Glomerular visceral epithelial cell (primary cell): ENCODE measurements at regions not wholly inside any gene's neighbourhood (a gene's known extent, or its start where the extent isn't known, plus 50 kb on each side); places are given as distances from the start of the nearest gene placed in this dataset.
"Not testable (repeated sequence)": the region's sequence is repeated elsewhere in the genome, so short reads cannot be mapped to it uniquely, and the experiment has no call there.

Experiments used
- DNase-seq: peaks from one replicate; pipeline ENCODE4 v3.0.0-alpha.2; 2016; ENCODE audit errors: extremely low spot score

DNA sequence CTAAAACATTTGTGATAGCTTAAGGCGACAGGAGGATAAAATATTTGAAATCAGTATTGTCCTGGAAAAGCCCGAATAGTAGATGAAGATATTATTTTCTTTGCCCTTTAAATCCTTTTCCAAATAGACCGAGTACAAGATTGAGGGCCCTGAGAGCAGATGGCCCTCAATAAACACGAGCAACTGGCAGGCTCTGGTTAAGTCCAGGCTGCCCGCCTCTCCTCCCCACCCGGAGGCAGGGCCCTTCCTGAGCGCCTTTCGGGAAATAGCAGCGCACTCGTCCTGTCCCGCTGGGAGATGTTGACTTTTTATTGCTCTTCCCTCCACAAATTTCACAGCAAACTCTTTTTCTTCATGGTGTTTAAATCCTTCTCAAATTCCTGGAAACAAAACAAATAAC lies 50.8 kb upstream of the MAX start:
- no peak for DNase-seq

DNA sequence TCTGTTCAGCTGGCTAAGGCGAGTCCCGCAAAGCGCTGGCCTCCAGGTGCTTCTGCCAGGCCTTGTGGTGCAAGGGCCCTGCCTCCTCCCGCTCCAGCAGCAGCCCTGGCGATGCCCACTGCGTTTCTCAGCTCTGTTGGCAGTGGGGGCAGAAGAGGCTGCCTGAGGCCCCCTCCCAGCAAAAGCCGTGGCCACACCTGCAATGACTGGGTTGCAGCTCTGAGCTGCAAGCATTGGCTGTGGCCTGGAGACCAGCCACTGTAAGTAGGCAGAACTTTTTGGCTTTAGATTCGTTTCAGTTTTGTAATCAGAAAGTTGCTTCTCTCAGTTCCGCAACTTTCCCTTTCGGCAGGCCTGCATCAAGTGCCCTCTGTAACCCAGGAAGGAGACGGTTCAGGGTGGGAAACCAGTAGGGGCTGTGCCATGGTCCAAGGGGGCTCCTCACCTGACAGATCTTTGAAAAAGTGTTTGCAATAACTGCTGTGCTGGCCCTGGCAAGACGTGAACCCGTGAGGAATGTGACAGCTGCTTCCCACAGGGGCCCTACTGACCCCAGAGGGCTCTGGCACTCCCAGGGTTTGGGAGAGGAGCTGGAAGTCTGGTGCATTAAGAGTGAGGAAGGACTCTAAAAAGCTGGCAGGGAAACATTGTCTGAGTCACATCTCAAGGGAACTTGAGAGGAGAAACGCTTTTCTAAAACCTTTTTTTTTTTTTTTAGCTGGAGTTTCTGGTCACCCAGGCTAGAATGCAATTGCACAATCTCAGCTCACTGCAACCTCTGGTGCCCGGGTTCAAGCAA lies 54.5 kb upstream of the MAX start:
- DNase-seq: peak; percentile 25

DNA sequence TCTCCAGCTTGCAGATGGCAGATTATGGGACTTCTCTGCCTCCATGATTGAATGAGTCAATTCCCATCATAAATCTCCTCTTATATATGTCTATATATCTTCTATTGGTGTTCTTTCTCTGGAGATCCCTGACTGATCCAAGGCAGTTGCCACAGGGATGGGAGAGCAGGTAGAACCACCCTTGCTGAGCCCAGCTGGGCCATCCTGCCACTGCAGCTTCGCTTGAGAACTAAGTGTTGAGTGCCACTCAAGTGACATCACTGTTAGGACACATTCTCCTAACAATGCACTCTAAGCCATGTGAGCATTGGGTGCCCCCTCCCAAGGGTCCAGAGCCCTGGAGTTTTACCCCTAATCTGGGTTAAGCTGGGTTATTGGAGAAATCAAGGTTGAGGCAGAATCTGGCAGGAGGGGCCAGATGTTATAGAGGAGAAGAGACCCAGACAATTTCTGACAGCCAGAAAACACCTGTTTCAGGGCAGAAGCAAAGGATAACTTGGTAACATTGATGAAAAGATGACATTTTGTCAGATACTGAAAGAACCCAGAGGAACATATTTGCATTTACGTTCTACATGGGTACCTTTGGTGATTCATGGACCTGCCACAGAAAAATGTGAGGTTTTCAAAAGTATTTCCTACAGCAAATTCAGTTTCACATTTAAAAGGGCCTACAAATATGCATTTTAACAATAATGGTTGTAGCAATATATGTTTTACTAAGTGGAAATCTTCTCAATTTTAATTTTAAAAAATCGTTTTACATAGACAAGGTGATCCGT lies 57.2 kb upstream of the MAX start:
- peak; percentile 50 for DNase-seq

DNA sequence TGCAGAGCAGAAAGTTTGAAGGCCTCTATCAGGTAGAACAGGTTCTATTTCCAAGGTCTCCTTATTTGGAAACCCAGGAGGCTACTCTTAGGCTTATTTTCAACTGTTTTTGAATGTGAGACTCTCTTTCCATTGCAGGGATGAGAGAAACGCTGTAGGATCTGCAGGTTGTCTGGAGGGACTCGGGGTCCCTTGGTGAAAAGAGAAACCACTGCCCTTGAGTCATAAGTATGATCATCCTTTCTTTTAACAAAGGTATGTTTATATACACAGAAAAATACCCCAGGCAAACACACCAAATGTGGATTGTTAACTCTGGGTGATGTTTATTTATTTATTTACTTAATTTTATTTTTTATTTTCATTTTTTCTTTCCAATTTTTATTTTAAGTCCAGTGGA lies 57.8 kb upstream of the MAX start:
- DNase-seq: no peak

DNA sequence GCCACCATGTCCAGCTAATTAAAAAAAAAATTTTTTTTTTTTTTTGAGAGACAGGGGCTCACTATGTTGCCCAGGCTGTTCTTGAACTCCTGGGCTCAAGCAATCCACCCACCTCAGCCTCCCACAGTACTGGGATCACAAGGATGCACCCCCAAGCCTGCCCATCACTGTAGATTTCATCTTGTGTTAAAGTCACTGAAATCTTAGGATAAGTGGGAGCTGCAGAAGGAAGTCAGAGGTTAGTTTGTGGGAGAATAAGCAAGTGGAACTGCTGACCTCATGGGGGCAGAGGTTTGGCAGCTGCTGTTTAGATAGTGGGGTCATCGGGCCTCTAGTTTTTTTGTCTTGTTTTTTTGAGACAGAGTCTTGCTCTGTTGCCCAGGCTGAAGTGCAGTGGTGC lies 59.7 kb upstream of the MAX start:
- DNase-seq: no peak

DNA sequence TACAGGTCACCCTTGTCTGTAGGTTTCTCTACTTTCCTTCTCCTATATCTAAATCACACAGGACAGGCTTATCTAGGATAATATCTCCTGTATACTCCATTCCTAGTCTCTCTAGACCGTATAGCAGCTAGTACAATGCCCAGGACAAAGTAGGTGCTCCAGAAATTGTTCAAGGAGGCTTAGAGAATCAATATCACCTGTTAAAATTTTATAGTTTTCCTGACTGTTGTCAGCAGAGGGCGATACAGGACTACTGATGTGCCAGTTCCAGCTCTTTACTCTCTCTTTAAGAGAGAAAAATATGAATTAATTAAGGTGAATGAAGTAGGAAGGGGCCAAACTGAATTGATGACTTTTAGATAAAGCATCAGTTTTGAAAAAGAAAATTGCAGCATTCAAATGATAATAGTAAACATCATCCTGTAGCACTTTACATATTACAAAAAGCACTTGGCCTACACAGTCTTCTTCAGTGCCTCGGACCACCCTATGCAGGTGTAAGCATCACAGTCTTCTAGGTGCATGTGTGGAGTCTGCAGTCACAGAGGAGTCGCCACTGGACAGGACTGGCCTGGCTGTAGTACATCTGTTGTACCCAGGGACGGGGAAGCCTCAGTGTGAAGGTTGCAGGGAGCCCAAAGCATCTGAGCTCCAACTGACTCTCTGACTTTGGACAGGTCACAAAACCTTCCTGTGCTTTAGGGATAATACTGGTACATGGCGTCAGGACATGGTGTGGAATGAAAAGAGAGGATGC lies 61.9 kb upstream of the MAX start:
- peak; percentile 62 for DNase-seq

DNA sequence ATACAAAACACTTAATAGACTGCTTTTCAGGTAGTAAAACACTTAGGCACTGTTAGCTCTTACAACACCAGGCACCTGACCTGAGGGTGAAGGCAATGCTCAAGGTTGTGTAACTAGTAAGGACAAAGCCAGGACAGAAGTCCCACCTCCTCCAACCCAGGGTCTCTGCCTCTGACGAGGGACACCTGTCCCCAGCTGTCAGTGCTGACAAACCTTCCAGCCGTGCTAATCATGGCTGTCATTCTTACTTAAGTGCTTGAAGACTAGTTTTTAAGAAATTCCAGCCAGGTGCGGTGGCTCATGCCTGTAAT lies 62.5 kb upstream of the MAX start:
- DNase-seq: no peak

DNA sequence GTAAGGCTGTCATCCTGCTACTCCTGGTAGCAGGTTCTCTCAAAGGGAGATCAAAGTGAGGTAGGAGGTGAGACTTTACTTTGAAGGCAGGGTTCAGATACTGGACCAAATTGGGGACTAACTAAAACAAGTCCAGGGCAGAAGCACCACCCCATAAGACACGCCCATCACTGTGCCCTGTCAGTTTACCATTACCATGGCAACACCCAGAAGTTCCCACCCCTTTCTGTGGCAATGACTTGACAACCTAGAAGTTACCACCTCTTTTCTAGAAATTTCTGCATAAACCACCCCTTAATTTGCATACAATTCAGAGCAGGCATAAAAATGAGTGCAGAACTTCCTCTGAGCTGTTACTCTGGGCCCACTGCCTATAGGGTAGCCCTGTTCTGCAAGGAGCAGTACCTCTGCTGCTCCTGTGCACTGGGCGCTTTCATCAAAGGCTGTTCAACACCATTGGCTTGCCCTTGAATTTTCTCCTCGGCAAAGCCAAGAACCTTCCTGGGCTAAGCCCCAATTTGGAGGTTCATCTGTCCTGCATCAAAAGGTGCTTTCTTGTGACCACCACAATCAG lies 64.8 kb upstream of the MAX start:
- no peak for DNase-seq

DNA sequence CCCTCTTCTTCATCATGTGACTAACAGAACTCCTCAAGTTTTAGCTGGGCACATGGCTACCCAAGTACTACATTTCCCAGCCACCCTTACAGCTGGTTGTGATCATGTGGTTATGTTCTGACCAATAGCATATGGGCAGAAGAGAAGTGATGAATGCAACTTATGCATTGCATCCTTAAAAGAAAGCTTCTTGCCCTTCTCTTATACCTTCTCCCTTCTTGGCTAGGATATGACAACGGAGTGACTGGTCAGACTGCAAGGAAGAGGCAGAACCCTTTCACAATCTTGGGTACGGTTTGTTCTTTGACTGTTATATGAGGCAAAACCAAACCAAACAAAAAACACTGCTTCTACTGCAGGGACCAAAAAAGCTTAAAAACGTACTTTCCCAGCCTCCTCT lies 66.5 kb upstream of the MAX start:
- DNase-seq: no peak

DNA sequence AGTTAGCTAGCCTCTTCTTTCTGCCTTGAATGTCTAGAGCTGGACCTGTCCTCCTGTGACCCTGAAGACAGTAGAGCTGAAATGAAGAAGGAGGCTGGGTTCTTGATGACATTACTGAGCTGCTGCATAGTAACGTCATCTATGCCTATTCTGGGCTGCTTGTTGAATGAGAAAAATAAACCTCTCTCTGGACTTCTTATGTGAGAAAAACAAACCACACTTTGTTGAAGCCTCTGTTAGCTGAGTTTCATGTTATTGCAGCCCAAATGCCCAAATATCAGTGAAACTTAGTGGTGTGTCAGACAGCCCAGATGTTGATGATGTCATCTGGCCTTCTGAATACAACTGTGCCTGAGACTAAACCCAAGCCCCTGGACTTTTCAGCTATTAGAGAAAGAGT lies 67.0 kb upstream of the MAX start:
- DNase-seq: peak; percentile 28

DNA sequence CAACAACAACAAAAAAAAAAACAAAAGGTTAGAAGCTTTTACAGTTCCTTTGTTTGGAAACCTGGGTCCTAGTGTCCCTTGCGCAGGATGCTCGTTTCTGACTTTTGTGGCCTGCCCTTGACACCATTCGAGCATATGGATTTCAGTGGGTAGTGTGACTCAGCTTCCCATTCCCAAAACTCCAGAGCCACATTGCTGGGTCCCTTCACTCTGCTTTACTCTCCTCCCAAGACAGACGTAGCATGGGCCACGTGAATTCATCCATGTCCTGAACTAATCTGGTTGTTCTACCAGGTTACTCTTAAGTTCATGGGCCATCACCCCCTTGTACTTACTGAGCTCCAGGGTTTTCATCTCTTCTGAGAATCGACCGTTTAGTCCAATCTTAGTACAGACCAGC lies 68.0 kb upstream of the MAX start:
- DNase-seq: no peak

DNA sequence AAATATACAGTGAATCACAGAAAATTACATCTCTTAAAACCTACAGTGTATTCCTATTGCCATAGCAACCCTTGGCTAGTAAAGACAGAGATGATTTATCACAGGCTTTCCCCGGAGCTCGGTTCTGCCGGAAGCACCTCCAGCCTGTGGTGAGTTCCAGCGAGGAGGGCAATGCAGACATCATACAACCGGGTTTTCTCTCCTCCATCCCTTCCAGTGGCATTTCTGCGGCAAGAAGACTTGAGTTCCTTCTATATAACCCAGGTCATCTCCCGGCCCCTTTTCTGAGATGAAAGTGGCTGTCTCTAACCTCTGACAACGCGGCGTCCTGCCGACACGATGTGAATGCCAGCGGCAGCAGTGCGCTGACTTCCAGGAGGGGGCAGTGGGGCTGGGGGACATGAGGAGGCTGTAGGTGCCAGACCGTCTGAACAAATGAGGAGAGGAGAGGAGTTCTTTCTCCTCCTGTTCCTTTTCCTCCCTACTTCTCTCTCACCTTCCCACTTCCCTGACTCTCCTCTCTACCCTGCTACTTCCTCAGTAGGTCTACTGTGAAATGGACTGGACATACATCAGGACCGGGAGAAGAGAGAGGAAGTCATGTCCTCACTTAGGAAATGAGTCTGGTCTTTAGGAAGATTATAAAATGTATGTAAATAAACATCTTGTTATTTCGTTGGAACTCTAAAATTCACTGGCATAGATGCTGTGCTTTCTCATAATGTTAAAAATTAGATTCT lies 68.6 kb upstream of the MAX start:
- DNase-seq: peak; percentile 80

DNA sequence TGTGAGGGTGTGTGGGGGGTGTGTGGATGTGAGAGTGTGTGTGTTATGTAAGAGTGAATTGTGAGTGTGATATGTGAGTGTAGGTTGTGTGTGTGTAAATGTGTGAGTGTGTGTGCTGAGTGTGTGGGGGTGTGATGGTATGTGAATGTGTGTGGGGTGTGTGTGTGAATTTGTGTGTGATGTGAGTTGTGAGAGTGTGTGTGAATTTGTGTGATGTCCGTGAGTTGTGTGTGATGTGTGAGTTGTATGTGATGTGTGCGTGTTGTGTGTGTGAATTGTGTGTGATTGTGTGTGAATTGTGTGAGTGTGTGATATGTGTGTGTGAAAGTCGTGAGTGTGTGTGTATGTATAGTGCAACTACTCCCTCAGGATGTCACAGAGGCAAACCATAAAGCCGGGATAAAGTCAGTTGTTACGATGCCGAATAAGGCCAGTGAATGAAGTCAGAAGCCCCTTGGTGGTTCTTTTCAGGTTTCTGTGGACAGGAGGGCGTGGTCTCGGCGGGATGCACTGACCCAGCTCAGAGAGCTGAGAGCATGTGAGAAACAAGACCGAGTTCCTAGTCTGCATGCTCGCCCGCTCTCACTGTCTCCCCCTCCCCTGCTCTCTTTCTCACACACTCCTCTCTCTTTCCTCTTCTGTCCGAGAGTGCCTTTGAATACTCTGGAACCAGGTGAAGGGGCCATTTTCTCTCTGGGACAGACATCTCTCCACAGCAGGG lies 71.8 kb upstream of the MAX start:
- DNase-seq: no peak

DNA sequence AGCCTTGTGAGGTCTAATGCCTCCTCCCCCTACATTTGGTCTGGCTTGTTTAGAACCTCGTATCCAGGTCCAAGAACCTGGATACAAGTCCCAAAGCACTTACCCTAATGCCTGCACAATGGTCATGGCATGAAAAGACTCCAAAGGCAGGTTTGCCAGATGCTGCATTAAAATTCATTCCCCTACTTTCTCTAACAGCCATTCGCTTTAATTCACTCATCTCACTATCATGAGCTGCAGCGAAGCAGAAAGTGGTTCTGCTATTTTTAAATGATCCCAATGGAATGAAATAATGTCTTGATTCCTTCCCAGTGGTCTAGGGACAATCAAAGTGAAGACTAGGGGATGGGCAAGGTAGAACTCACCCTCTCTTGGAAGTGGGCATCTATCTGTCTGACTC lies 72.5 kb upstream of the MAX start:
- DNase-seq: no peak

DNA sequence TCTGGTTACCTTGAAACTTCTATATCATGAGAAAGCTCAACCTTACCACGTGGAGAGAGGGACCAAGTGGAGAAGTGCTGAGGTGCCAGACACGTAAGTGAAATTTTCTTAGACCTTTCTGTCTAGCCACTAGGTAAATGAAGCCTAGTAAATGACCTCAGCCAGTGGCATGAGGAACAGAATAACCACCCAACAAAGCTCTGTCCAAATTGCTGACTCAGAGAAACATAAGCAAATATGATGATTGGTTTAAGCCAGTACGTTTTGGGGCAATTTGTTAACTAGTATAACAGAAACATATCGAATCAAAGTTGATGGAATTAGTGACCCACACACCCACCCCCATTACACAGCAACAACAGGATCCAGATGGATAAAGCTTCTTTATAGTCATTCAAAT lies 75.2 kb upstream of the MAX start:
- no peak for DNase-seq

DNA sequence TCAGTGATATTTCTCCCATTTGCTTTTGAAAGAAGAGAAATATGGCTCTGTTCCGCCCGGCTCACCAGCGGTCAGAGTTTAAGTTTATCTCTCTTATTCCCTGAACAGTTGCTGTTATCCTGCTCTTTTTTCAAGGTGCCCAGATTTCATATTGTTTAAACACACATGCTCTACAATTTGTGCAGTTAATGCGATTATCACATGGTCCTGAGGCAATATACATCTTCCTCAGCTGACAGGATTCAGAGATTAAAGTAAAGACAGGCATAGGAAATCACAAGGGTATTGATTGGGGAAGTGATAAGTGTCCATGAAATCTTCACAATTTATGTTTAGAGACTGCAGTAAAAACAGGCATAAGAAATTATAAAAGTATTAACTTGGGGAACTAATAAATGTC lies 76.9 kb upstream of the MAX start:
- not testable (repeated sequence) for DNase-seq

DNA sequence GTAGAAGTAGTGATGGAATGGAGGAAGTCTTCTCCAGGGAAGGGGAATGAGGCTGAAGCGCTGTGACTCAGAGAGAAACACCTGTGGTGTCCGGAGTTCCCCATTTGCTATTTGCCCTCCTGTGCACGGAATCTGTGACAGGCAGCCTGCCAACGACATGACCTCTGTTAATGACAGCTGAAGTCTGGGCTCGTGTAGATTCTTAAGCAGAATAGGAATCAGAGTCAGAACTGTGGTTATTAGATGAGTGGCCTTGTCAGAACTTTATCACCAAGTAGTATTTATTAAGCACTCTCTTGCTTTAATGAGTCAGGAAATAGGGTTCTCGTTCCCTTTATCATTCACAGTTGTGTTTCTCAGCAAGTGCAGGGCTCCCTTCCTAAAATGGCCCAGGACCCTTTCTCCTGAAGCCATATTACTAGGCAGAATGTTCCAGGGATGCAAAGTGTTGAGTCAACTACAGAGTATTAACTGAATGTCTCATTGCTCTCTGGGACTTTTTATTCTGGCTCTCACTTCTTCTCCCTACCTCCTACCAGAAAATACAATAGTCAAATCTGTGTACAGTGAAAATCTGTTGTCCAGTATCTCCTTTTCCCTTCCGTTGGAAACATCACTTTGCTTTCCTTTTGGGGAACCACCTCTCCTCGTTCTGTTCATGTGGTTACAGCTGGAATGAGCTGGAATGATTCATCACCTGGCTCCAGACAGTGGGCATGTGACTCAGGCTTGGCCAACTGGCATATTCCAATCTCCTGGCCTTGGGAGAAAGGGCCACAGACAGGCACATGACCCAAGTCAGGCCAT lies 77.8 kb upstream of the MAX start:
- peak; percentile 95 for DNase-seq

DNA sequence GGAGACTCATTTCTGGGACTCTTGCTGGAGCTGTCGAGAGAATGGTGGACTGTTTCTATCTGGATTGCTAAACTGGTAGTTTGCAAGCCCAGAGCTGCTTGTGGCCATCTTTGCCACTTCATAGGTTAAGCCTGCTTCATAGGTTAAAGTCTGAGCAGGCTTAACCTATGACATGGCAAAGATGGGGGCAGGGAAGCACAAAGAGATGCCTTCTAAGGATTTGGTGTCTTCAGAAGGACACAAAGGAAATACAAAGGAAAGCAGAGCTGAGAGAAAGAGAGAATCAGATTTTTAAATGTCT lies 78.4 kb upstream of the MAX start:
- DNase-seq: no peak

DNA sequence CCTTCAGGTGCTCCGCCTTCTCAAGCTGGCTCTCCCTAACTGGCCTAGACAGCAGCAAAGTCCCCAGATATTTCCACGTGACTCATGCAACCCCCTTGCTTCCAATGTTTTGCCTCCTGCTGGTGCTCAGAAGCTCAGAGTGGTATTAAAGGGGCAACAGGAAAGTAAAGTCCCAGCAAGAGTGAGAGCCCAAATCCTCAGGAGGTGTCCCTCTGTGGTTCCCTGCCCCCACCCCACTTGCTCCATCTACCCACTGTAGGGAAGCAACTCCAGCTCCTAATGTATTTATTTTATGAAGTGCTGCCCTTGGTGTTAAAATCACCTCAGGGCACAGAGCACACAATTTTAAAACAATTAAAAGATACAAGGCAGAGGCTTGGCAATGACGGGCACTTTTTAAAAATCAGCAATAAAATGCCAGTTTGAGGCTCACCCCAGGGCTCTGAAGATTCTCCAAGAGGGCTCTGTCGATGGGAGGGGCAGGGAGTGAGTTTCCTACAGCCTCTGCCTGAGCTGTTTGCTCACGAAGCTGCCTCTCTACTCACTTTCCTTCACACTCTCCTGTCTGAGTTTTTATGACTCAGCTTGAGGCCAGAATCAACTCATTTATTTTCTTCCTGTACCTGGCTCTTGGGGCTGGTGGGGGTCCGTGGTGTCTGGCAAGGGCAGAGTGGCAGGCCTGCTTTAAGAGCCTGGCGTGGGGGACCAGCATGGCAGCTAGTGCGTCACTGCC lies 81.9 kb upstream of the MAX start:
- DNase-seq: peak; percentile 66

DNA sequence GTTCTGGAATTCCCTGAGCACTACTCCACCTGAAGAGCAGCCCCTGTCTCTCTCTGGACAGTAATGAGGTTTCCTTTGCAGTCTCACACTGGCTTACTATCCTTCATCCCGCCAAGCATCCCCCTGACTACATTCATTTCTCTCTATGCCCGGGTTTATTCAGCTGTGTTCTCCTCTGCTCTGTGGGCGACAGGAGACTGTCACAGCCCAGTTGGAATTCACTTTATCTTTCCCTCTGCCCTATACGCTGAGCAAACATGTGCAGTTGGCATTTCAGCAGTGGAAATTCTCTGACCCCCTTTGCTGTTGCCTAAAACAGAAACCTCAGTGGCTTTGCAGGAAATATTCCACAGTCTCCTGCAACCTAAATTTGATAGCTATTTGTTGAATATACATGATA lies 83.5 kb upstream of the MAX start:
- no peak for DNase-seq
